ENCODE measurements at regions not wholly inside any gene's neighbourhood (a gene's known extent, or its start where the extent isn't known, plus 50 kb on each side); places are given as distances from the start of the nearest gene placed in this dataset.
A peak's percentile ranks its signal among the peaks of the same experiment; 100 is the strongest.

GRCh38 chr1:234972411-234973191, 156.0 kb downstream of the TOMM20 start:
- no peak for DNase-seq

- no peak for DNase-seq
Measured at GRCh38 chr1:234971586-234972297, 156.9 kb downstream of the TOMM20 start.

- DNase-seq, result peak; percentile 90
Measured at GRCh38 chr1:234970731-234971476, 157.7 kb downstream of the TOMM20 start.

GRCh38 chr1:234970401-234970730, 158.3 kb downstream of the TOMM20 start:
- no peak for DNase-seq

GRCh38 chr1:234969581-234970400, 158.8 kb downstream of the TOMM20 start:
- peak; percentile 78 for DNase-seq

GRCh38 chr1:234969011-234969441, 159.6 kb downstream of the TOMM20 start:
- peak; percentile 59 for DNase-seq

GRCh38 chr1:234968451-234968850, 160.2 kb downstream of the TOMM20 start:
- no peak for DNase-seq

- no peak for DNase-seq
Measured at GRCh38 chr1:234967121-234967520, 161.5 kb downstream of the TOMM20 start.

- no peak for DNase-seq
Measured at GRCh38 chr1:234965111-234965510, 163.5 kb downstream of the TOMM20 start.

- no peak for DNase-seq
Measured at GRCh38 chr1:234963904-234964702, 164.5 kb downstream of the TOMM20 start.

- DNase-seq, result peak; percentile 49
Measured at GRCh38 chr1:234963180-234963903, 165.3 kb downstream of the TOMM20 start.

GRCh38 chr1:234962340-234962989, 166.2 kb downstream of the TOMM20 start:
- peak; percentile 67 for DNase-seq

GRCh38 chr1:234961456-234962339, 166.9 kb downstream of the TOMM20 start:
- DNase-seq, result peak; percentile 70

- no peak for DNase-seq
Measured at GRCh38 chr1:234960722-234961455, 167.7 kb downstream of the TOMM20 start.

GRCh38 chr1:234958706-234959657, 169.7 kb downstream of the TOMM20 start:
- no peak for DNase-seq

- no peak for DNase-seq
Measured at GRCh38 chr1:234958066-234958705, 170.5 kb downstream of the TOMM20 start.

All from DMS79 (cell line).